Stimulated activated CD8-positive, alpha-beta memory T cell treated with anti-CD3 and anti-CD28 coated beads, Interleukin-4, amount 100 ng/mL, for 48 hours (primary cell): ENCODE measurements at regions not wholly inside any gene's neighbourhood (a gene's known extent, or its start where the extent isn't known, plus 50 kb on each side); places are given as distances from the start of the nearest gene placed in this dataset.

Experiments
- DNase-seq: peaks from one replicate; pipeline ENCODE4 v3.0.0-alpha.2; 2020

- no peak for DNase-seq
These were observed 80.7 kb upstream of the NHSL1 start for GRCh38 chr6:138580040-138580439.

GRCh38 chr6:138580801-138581200 lies 81.5 kb upstream of the NHSL1 start:
- DNase-seq = no peak

- no peak for DNase-seq
These were observed 83.3 kb upstream of the NHSL1 start for GRCh38 chr6:138582573-138582972.

- no peak for DNase-seq
These were observed 87.3 kb upstream of the NHSL1 start for GRCh38 chr6:138586638-138587037.

GRCh38 chr6:138588805-138589434 lies 89.6 kb upstream of the NHSL1 start:
- DNase-seq = peak; percentile 63

- DNase-seq = peak; percentile 60
These were observed 91.8 kb upstream of the NHSL1 start for GRCh38 chr6:138590796-138591709.

- DNase-seq = no peak
These were observed 93.4 kb upstream of the NHSL1 start for GRCh38 chr6:138592749-138593123.

- DNase-seq = peak; percentile 48
These were observed 94.0 kb upstream of the NHSL1 start for GRCh38 chr6:138593124-138593877.

GRCh38 chr6:138593909-138594757 lies 94.8 kb upstream of the NHSL1 start:
- no peak for DNase-seq

- DNase-seq = no peak
These were observed 95.5 kb upstream of the NHSL1 start for GRCh38 chr6:138594758-138595140.

- no peak for DNase-seq
These were observed 96.8 kb upstream of the NHSL1 start for GRCh38 chr6:138596126-138596525.

- no peak for DNase-seq
These were observed 97.3 kb upstream of the NHSL1 start for GRCh38 chr6:138596591-138596990.

- DNase-seq = no peak
These were observed 98.0 kb upstream of the NHSL1 start for GRCh38 chr6:138597336-138597735.

- DNase-seq = no peak
These were observed 99.4 kb upstream of the NHSL1 start for GRCh38 chr6:138598562-138599173.

- no peak for DNase-seq
These were observed 101.0 kb upstream of the NHSL1 start for GRCh38 chr6:138600261-138600660.

- no peak for DNase-seq
These were observed 101.4 kb upstream of the NHSL1 start for GRCh38 chr6:138600726-138601125.

GRCh38 chr6:138601128-138601527 lies 101.8 kb upstream of the NHSL1 start:
- DNase-seq = no peak

GRCh38 chr6:138605958-138606357 lies 106.7 kb upstream of the NHSL1 start:
- no peak for DNase-seq

GRCh38 chr6:138607478-138608433 lies 108.5 kb upstream of the NHSL1 start:
- DNase-seq = no peak

GRCh38 chr6:138608896-138609295 lies 109.6 kb upstream of the NHSL1 start:
- no peak for DNase-seq
